Caco-2 (cell line): ENCODE measurements at regions not wholly inside any gene's neighbourhood (a gene's known extent, or its start where the extent isn't known, plus 50 kb on each side); places are given as distances from the start of the nearest gene placed in this dataset.

Source experiments
- BruUV-seq: library from RNA; stranded (reverse); fragments of 400-500 nt; replicated peaks from 2 replicates; lab custom pipeline; 2021; lab: Mats Ljungman, UMichigan
- CTCF ChIA-PET: fragments of 300-600 bp; sonication (Branson Sonifier 250); formaldehyde crosslinking; loops from one replicate; lab custom pipeline; 2022; ENCODE audit warnings: antibody characterized with exemption; lab: Charles Lee
- POLR2A ChIA-PET: fragments of 300-600 bp; sonication (Branson Sonifier 250); formaldehyde crosslinking; loops from one replicate; lab custom pipeline; 2022; ENCODE audit warnings: antibody characterized with exemption; lab: Charles Lee
- DNase-seq, 2 experiments: peaks; one replicate each; pipeline versions ENCODE4 v3.0.0 to v3.0.0-alpha.2; 2020 to 2022
- H3K27me3 ChIP-seq: replicated peaks from 2 replicates; pipeline ENCODE4 v1.6.0; 2011; ENCODE audit warnings: low read length; ENCODE audit not compliant: control insufficient read depth, insufficient read depth
- H3K36me3 ChIP-seq: 2 replicates; pipeline ENCODE4 v1.5.1; 2011; ENCODE audit warnings: low read length; ENCODE audit not compliant: control insufficient read depth, insufficient read depth
- H3K4me1 ChIP-seq: fragments of 250-450 bp; sonication (Bioruptor Pico); 2 replicates; pipeline ENCODE4 v1.5.1; 2020; ENCODE audit warnings: mild to moderate bottlenecking
- H3K4me3 ChIP-seq: 2 replicates; pipeline ENCODE4 v1.5.1; 2011; ENCODE audit warnings: low read depth, mild to moderate bottlenecking, control low read depth, low read length
- H3K9me3 ChIP-seq: fragments of 250-450 bp; sonication (Bioruptor Pico); 2 replicates; pipeline ENCODE4 v1.5.1; 2020; ENCODE audit warnings: mild to moderate bottlenecking, moderate library complexity
- H3K27ac Mint-ChIP-seq: one replicate; pipeline ENCODE4 v1.8.0; 2022; ENCODE audit warnings: mixed read lengths; ENCODE audit not compliant: unreplicated experiment
- H3K27me3 Mint-ChIP-seq: one replicate; pipeline ENCODE4 v1.8.0; 2022; ENCODE audit warnings: mixed read lengths; ENCODE audit not compliant: insufficient read depth, unreplicated experiment
- H3K36me3 Mint-ChIP-seq: one replicate; pipeline ENCODE4 v1.8.0; 2022; ENCODE audit warnings: mild to moderate bottlenecking, mixed read lengths; ENCODE audit not compliant: insufficient read depth, unreplicated experiment
- H3K4me1 Mint-ChIP-seq: one replicate; pipeline ENCODE4 v1.8.0; 2022; ENCODE audit warnings: low read depth, mixed read lengths; ENCODE audit not compliant: unreplicated experiment
- H3K4me3 Mint-ChIP-seq: one replicate; pipeline ENCODE4 v1.8.0; 2022; ENCODE audit warnings: mild to moderate bottlenecking, moderate library complexity, mixed read lengths; ENCODE audit not compliant: unreplicated experiment
- H3K9me3 Mint-ChIP-seq: one replicate; pipeline ENCODE4 v1.8.0; 2022; ENCODE audit warnings: mixed read lengths; ENCODE audit not compliant: unreplicated experiment
- CTCF ChIP-seq, 2 experiments: fragments of 200-600 bp in 1 of 2; IDR thresholded peaks; 1 replicate in 1 of 2; 2 replicates in 1 of 2; pipeline versions ENCODE4 v1.5.1 to v1.8.0; 2011 to 2022; ENCODE audit warnings: antibody characterized with exemption in 1 of 2, control low read depth in 1 of 2, inconsistent platforms in 1 of 2, low read depth in 1 of 2, low read length in 1 of 2, mild to moderate bottlenecking in 1 of 2, moderate library complexity in 1 of 2; ENCODE audit not compliant: insufficient read depth in 1 of 2, severe bottlenecking in 1 of 2, unreplicated experiment in 1 of 2
- intact Hi-C: fragments of 100-400 bp; cut with micrococcal nuclease; formaldehyde crosslinking; loops from one replicate; pipeline ENCODE4 v1.10.0; 2022; ENCODE audit not compliant: unreplicated experiment

GRCh38 chr12:77401770-77402081, 336.4 kb upstream of the E2F7 start:
- H3K27ac Mint-ChIP-seq = no peak overlapping the region
- H3K4me1 ChIP-seq = no peaks in the 10 kb centered on the region
- no peaks in the 10 kb centered on the region for H3K4me1 Mint-ChIP-seq
- TF ChIP-seq CTCF (IDR thresholded peaks at IDR 0.05; ENCODE audit: insufficient read depth in 1 of 2, low read depth in 1 of 2, low read length in 1 of 2, severe bottlenecking in 1 of 2, unreplicated experiment in 1 of 2) = no peak
- no peaks in the 10 kb centered on the region for H3K36me3 ChIP-seq
- CTCF ChIA-PET = no interaction called here
- H3K4me3 Mint-ChIP-seq = no peak overlapping the region
- no peak overlapping the region for H3K4me3 ChIP-seq
- POLR2A ChIA-PET = no interaction called here
- intact Hi-C loops = no loop called here
- H3K27me3 Mint-ChIP-seq = no peaks in the 10 kb centered on the region
- H3K9me3 ChIP-seq = no peaks in the 10 kb centered on the region
- no peaks in the 10 kb centered on the region for H3K9me3 Mint-ChIP-seq
- BruUV-seq = no TSS peak
- DNase-seq = no peak
- H3K27me3 ChIP-seq = no peaks in the 10 kb centered on the region
- H3K36me3 Mint-ChIP-seq = no peaks in the 10 kb centered on the region

DNA sequence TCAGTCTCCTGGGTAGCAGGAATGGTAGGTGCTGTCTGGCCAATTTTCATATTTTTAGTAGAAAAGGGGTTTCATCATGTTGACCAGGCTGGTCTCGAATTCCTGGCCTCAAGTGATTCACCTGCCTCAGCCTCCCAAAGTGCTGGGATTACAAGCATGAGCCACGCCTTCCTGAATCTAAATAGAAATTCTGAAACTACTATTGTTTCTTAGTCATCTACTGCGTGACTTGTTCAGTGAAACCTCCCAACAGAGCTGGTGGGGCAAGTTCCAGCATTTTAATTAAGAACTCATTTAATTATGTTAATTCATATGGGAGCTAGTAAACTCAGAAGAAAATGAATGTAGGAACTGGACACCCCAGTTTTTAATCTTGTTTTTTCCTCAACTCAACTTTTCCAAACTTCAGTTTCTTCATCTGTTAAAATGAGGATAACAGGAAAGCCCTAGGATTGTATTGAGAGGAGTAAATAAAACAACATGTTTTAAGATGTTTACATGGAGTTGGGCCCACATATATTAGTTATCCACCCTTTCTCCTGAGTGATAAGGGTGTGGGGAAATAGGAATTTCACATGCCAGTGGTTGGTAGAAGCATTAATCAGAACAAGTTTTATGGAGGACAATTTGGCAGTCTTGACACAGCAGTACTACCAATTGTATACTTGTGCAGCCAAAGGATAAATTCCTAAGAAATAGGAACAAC, 335.8 kb upstream of the E2F7 start:
- no TSS peak for BruUV-seq
- Mint-ChIP-seq H3K9me3 (no peaks in the 10 kb centered on the region), H3K4me1 (no peaks in the 10 kb centered on the region), H3K27ac (no peak overlapping the region), H3K36me3 (no peaks in the 10 kb centered on the region), H3K27me3 (no peaks in the 10 kb centered on the region), H3K4me3 (no peak overlapping the region)
- POLR2A ChIA-PET = no interaction called here
- no peaks in the 10 kb centered on the region for H3K27me3 ChIP-seq
- TF ChIP-seq CTCF (IDR thresholded peaks at IDR 0.05; ENCODE audit: insufficient read depth in 1 of 2, low read depth in 1 of 2, low read length in 1 of 2, severe bottlenecking in 1 of 2, unreplicated experiment in 1 of 2) = no peak
- intact Hi-C loops = no loop called here
- no peaks in the 10 kb centered on the region for H3K9me3 ChIP-seq
- CTCF ChIA-PET = no interaction called here
- DNase-seq = no peak
- H3K4me3 ChIP-seq = no peak overlapping the region
- H3K4me1 ChIP-seq = no peaks in the 10 kb centered on the region
- no peaks in the 10 kb centered on the region for H3K36me3 ChIP-seq

- no peak overlapping the region for H3K27ac Mint-ChIP-seq
- Histone ChIP-seq H3K9me3 (no peaks in the 10 kb centered on the region), H3K27me3 (no peaks in the 10 kb centered on the region), H3K4me1 (no peaks in the 10 kb centered on the region), H3K36me3 (no peaks in the 10 kb centered on the region), H3K4me3 (no peak overlapping the region)
- intact Hi-C loops = no loop called here
- ChIA-PET CTCF (no interaction called here), POLR2A (no interaction called here)
- H3K4me3 Mint-ChIP-seq = no peak overlapping the region
- DNase-seq = no peak
- no peaks in the 10 kb centered on the region for H3K36me3 Mint-ChIP-seq
- H3K4me1 Mint-ChIP-seq = no peaks in the 10 kb centered on the region
- peaks cover 7% of the 10 kb centered on the region for H3K27me3 Mint-ChIP-seq
- no peak for TF ChIP-seq CTCF (IDR thresholded peaks at IDR 0.05; ENCODE audit: insufficient read depth in 1 of 2, low read depth in 1 of 2, low read length in 1 of 2, severe bottlenecking in 1 of 2, unreplicated experiment in 1 of 2)
- no peaks in the 10 kb centered on the region for H3K9me3 Mint-ChIP-seq
- BruUV-seq = no TSS peak
Observed at GRCh38 chr12:77392467-77393088, 327.2 kb upstream of the E2F7 start.
